ENCODE measurements at regions not wholly inside any gene's neighbourhood (a gene's known extent, or its start where the extent isn't known, plus 50 kb on each side); places are given as distances from the start of the nearest gene placed in this dataset.

DNA sequence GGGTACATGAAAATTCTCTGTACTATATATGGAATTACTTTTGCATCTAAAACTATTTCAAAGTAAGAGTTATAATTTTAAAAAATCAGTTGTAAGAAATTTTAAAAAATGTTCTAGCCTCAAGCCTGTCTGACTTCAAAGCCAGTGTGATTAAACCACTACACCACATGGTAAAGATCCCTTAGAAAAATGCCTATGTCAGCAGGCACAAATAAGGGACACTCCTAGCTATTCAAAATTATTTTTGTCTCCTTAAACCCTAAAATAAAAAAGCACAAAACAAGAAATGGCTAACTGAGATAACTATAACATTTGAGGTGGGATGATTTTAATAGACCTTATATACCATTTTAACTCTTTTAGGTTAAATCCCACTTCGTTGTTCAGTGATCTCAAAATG lies 64.0 kb upstream of the LIN7C start:
- TF ChIP-seq EZH2phosphoT487 (IDR thresholded peaks at IDR 0.05; ENCODE audit: low read depth, severe bottlenecking, unreplicated experiment): no peak
- TF ChIP-seq CTCF (IDR thresholded peaks at IDR 0.05; ENCODE audit: poor library complexity): no peak
